AG08395 (cell line): ENCODE measurements at regions not wholly inside any gene's neighbourhood (a gene's known extent, or its start where the extent isn't known, plus 50 kb on each side); places are given as distances from the start of the nearest gene placed in this dataset.

Experiments used
- DNase-seq: peaks from one replicate; pipeline ENCODE4 v3.0.0; 2012; ENCODE audit warnings: mixed read lengths, low spot score

GRCh38 chr2:177118636-177119035 is 94.0 kb upstream of the HNRNPA3 start:
- DNase-seq = no peak

- DNase-seq = no peak
These were observed 93.5 kb upstream of the HNRNPA3 start for GRCh38 chr2:177119099-177119498.

- no peak for DNase-seq
These were observed 89.5 kb upstream of the HNRNPA3 start for GRCh38 chr2:177123048-177123447.

- no peak for DNase-seq
These were observed 88.2 kb upstream of the HNRNPA3 start for GRCh38 chr2:177124371-177124770.

GRCh38 chr2:177127821-177128220 is 84.8 kb upstream of the HNRNPA3 start:
- no peak for DNase-seq

GRCh38 chr2:177129610-177130009 is 83.0 kb upstream of the HNRNPA3 start:
- no peak for DNase-seq

- no peak for DNase-seq
These were observed 80.7 kb upstream of the HNRNPA3 start for GRCh38 chr2:177131858-177132257.

GRCh38 chr2:177138823-177139222 is 73.8 kb upstream of the HNRNPA3 start:
- DNase-seq = no peak

- DNase-seq = no peak
These were observed 70.7 kb upstream of the HNRNPA3 start for GRCh38 chr2:177141866-177142265.

- peak; percentile 76 for DNase-seq
These were observed 69.2 kb upstream of the HNRNPA3 start for GRCh38 chr2:177143444-177143843.

GRCh38 chr2:177147093-177147694 is 65.4 kb upstream of the HNRNPA3 start:
- DNase-seq = peak; percentile 56

GRCh38 chr2:177147834-177148445 is 64.7 kb upstream of the HNRNPA3 start:
- DNase-seq = no peak

- peak; percentile 69 for DNase-seq
These were observed 64.0 kb upstream of the HNRNPA3 start for GRCh38 chr2:177148477-177149154.

- no peak for DNase-seq
These were observed 63.5 kb upstream of the HNRNPA3 start for GRCh38 chr2:177149155-177149503.

GRCh38 chr2:177153805-177154204 is 58.8 kb upstream of the HNRNPA3 start:
- DNase-seq = no peak

- DNase-seq = no peak
These were observed 57.8 kb upstream of the HNRNPA3 start for GRCh38 chr2:177154809-177155208.

- no peak for DNase-seq
These were observed 57.0 kb upstream of the HNRNPA3 start for GRCh38 chr2:177155631-177156030.

GRCh38 chr2:177161741-177162460 is 50.7 kb upstream of the HNRNPA3 start:
- peak; percentile 41 for DNase-seq
